GM12872 (cell line): ENCODE measurements at regions not wholly inside any gene's neighbourhood (a gene's known extent, or its start where the extent isn't known, plus 50 kb on each side); places are given as distances from the start of the nearest gene placed in this dataset.

Source experiments
- CTCF ChIP-seq: IDR thresholded peaks from 3 replicates; pipeline ENCODE4 v1.5.1; 2011; ENCODE audit warnings: low read depth, mild to moderate bottlenecking, low read length, moderate library complexity; ENCODE audit not compliant: insufficient read depth

- no peak for TF ChIP-seq CTCF
These were observed 53.3 kb upstream of the LAS1L start for GRCh38 chrX:65587616-65588526.

GRCh38 chrX:65586491-65586890, 51.9 kb upstream of the LAS1L start:
- TF ChIP-seq CTCF: no peak
